Testis (tissue), 2 donors: ENCODE measurements at regions not wholly inside any gene's neighbourhood (a gene's known extent, or its start where the extent isn't known, plus 50 kb on each side); places are given as distances from the start of the nearest gene placed in this dataset.

Source experiments
- DNase-seq: peaks from one replicate; pipeline ENCODE4 v3.0.0-alpha.2; 2019
- H3K27ac ChIP-seq, 2 donors: fragments of 200-600 bp; sonication (generic); one replicate each; pipeline ENCODE4 v1.5.1; 2019
- H3K27me3 ChIP-seq: fragments of 200-600 bp; sonication (generic); one replicate; pipeline ENCODE4 v1.5.1; 2019
- H3K36me3 ChIP-seq: fragments of 200-600 bp; sonication (generic); one replicate; pipeline ENCODE4 v1.5.1; 2017; ENCODE audit warnings: low read depth; ENCODE audit errors: missing control alignments
- H3K4me1 ChIP-seq: fragments of 200-600 bp; sonication (generic); one replicate; pipeline ENCODE4 v1.5.1; 2019
- H3K4me3 ChIP-seq, 2 donors: fragments of 200-600 bp; sonication (generic); one replicate each; pipeline ENCODE4 v1.5.1; 2017 to 2019
- H3K9me3 ChIP-seq: fragments of 200-600 bp; sonication (generic); one replicate; pipeline ENCODE4 v1.5.1; 2017
- POLR2A ChIP-seq: fragments of 450-650 bp; IDR thresholded peaks from one replicate; pipeline ENCODE4 v1.6.1; 2017; ENCODE audit warnings: antibody characterized with exemption, mild to moderate bottlenecking, moderate library complexity
- WGBS, 2 donors: methylation state at CpG; one replicate each; pipeline ENCODE4 v1.1.5; 2018; 5-methylcytosine and 5-hydroxymethylcytosine counted together
- intact Hi-C: fragments of 100-400 bp; cut with DNase I; formaldehyde crosslinking; loops from one replicate; pipeline ENCODE4 v1.15.1; 2023; ENCODE audit warnings: low total_unique reads
- TF ChIP-seq, protein P1 (sequence below), 3 experiments: fragments of 450-650 bp in 2 of 3; fragments of 200-600 bp in 1 of 3; sonication (generic) in 1 of 3; IDR thresholded peaks; one replicate each; pipeline ENCODE4 v1.5.1; 2016 to 2019; ENCODE audit warnings: antibody characterized with exemption in 3 of 3, mild to moderate bottlenecking in 2 of 3, moderate library complexity in 1 of 3

- H3K4me3 ChIP-seq, result no peak overlapping the region
- no peaks in the 10 kb centered on the region for H3K27me3 ChIP-seq
- DNase-seq, result peak; percentile 18
- H3K36me3 ChIP-seq, result no peaks in the 10 kb centered on the region
- intact Hi-C loops, result no loop called here
- H3K9me3 ChIP-seq, result no peaks in the 10 kb centered on the region
- peaks cover 20% of the 10 kb centered on the region for H3K4me1 ChIP-seq
- TF ChIP-seq POLR2A, result no peak
- TF ChIP-seq, protein P1, sequence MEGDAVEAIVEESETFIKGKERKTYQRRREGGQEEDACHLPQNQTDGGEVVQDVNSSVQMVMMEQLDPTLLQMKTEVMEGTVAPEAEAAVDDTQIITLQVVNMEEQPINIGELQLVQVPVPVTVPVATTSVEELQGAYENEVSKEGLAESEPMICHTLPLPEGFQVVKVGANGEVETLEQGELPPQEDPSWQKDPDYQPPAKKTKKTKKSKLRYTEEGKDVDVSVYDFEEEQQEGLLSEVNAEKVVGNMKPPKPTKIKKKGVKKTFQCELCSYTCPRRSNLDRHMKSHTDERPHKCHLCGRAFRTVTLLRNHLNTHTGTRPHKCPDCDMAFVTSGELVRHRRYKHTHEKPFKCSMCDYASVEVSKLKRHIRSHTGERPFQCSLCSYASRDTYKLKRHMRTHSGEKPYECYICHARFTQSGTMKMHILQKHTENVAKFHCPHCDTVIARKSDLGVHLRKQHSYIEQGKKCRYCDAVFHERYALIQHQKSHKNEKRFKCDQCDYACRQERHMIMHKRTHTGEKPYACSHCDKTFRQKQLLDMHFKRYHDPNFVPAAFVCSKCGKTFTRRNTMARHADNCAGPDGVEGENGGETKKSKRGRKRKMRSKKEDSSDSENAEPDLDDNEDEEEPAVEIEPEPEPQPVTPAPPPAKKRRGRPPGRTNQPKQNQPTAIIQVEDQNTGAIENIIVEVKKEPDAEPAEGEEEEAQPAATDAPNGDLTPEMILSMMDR (IDR thresholded peaks at IDR 0.05), result no peak
- WGBS, 2 donors, result 33 to 41% methylated on average over 5 of the region's 5 CpGs
- no peak overlapping the region for H3K27ac ChIP-seq
Measured at GRCh38 chr20:55252521-55252920, 752.8 kb downstream of the CBLN4 start.

GRCh38 chr20:55251170-55251569, 754.1 kb downstream of the CBLN4 start:
- TF ChIP-seq, protein P1 (IDR thresholded peaks at IDR 0.05), result no peak
- TF ChIP-seq POLR2A, result no peak

DNA sequence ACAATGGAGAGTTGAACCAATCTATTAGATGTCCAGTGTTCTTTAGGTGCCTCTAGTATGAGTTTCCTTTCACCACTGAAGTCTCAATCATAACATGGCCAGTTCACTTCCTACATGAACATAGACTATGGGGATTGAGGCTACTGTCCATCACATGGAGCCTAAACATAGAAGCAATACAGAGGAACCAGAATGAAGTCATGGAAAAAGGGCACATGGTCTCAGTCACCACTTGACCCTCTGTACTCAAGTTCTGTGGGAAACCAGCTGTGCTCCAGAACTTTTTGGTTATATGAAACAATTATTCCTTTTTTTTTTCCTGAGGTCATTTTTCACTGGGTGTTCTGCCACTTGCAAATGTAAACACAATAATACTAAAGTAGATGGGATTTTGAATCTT, 762.5 kb downstream of the CBLN4 start:
- TF ChIP-seq, protein P1 (IDR thresholded peaks at IDR 0.05), result no peak
- Histone ChIP-seq H3K4me3 (no peak overlapping the region), H3K4me1 (no peaks in the 10 kb centered on the region), H3K9me3 (no peaks in the 10 kb centered on the region), H3K27ac (no peak overlapping the region), H3K27me3 (no peaks in the 10 kb centered on the region), H3K36me3 (no peaks in the 10 kb centered on the region)
- intact Hi-C loops, result no loop called here
- no peak for DNase-seq

More at GRCh38 chr20:55251170-55251569, 754.1 kb downstream of the CBLN4 start:
- Histone ChIP-seq H3K9me3 (no peaks in the 10 kb centered on the region), H3K27ac (no peak overlapping the region), H3K4me3 (no peak overlapping the region), H3K4me1 (peaks cover 20% of the 10 kb centered on the region), H3K27me3 (no peaks in the 10 kb centered on the region), H3K36me3 (no peaks in the 10 kb centered on the region)
- no peak for DNase-seq
- intact Hi-C loops, result no loop called here
- WGBS, 2 donors, result 82 to 92% methylated on average over 20 to 22 of the region's 22 CpGs

DNA sequence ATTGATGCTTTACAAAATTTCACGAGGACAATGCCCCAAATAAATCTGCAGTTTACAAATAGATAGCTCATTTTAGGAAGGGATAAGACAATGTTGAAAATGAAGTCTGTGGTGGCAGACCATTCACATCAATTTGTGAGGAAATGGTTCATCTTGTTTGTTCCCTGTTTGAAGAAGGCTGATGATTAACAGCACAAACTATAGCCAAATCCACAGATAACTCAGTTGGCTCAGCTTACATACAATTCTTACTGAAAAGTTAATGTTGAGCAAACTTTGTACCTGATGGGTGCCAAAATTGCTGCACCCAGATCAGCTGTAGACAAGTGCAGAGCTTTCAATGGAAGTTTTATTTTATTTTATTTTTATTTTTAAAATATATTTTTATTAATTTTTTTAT, 763.9 kb downstream of the DOK5 start:
- H3K9me3 ChIP-seq, result no peaks in the 10 kb centered on the region
- TF ChIP-seq, protein P1 (IDR thresholded peaks at IDR 0.05), result no peak
- TF ChIP-seq POLR2A, result no peak
- no peak overlapping the region for H3K27ac ChIP-seq
- no peak for DNase-seq
- no peaks in the 10 kb centered on the region for H3K4me1 ChIP-seq
- H3K4me3 ChIP-seq, result no peak overlapping the region
- H3K36me3 ChIP-seq, result no peaks in the 10 kb centered on the region
- 89 to 91% methylated on average over 1 of the region's 1 CpG for WGBS, 2 donors
- intact Hi-C loops, result no loop called here
- no peaks in the 10 kb centered on the region for H3K27me3 ChIP-seq

DNA sequence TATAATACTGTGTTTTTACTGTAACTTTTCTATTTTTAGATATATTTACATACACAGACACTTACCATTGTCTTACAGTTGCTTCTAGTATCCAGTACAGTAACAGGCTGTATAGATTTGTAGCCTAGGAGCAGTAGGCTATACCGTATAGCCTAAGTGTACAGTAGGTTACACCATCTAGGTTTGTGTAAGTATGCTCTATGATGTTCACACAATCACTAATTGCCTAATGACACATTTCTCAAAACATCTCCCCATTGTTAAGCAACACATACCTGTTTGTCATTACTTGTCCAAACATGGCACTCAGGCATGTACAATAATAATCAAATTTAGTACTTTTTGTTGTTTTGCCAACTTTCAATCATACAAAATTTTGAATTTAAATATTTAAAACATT, 757.3 kb downstream of the DOK5 start:
- no peak for TF ChIP-seq POLR2A
- TF ChIP-seq, protein P1 (IDR thresholded peaks at IDR 0.05), result no peak
- H3K27ac ChIP-seq, result no peak overlapping the region
- intact Hi-C loops, result no loop called here
- no peaks in the 10 kb centered on the region for H3K27me3 ChIP-seq
- no peaks in the 10 kb centered on the region for H3K4me1 ChIP-seq
- no peak overlapping the region for H3K4me3 ChIP-seq
- H3K36me3 ChIP-seq, result no peaks in the 10 kb centered on the region
- no peak for DNase-seq
- 95 to 100% methylated on average over 1 of the region's 1 CpG for WGBS, 2 donors
- no peaks in the 10 kb centered on the region for H3K9me3 ChIP-seq
